ENCODE measurements at regions not wholly inside any gene's neighbourhood (a gene's known extent, or its start where the extent isn't known, plus 50 kb on each side); places are given as distances from the start of the nearest gene placed in this dataset.

GRCh38 chr7:45240926-45241325, 83.3 kb downstream of the RAMP3 start:
- no peak for DNase-seq (ENCODE audit: low read depth)
- no peak overlapping the region for H3K4me3 ChIP-seq (ENCODE audit: control insufficient read depth, low read depth, low read length)
- TF ChIP-seq, protein P1, sequence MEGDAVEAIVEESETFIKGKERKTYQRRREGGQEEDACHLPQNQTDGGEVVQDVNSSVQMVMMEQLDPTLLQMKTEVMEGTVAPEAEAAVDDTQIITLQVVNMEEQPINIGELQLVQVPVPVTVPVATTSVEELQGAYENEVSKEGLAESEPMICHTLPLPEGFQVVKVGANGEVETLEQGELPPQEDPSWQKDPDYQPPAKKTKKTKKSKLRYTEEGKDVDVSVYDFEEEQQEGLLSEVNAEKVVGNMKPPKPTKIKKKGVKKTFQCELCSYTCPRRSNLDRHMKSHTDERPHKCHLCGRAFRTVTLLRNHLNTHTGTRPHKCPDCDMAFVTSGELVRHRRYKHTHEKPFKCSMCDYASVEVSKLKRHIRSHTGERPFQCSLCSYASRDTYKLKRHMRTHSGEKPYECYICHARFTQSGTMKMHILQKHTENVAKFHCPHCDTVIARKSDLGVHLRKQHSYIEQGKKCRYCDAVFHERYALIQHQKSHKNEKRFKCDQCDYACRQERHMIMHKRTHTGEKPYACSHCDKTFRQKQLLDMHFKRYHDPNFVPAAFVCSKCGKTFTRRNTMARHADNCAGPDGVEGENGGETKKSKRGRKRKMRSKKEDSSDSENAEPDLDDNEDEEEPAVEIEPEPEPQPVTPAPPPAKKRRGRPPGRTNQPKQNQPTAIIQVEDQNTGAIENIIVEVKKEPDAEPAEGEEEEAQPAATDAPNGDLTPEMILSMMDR (conservative IDR thresholded peaks at IDR 0.05; ENCODE audit: control insufficient read depth, insufficient read depth, low read depth, low read length) = no peak

GRCh38 chr7:45241339-45242109, 83.9 kb downstream of the RAMP3 start:
- DNase-seq (ENCODE audit: low read depth) = no peak
- TF ChIP-seq, protein P1 (conservative IDR thresholded peaks at IDR 0.05; ENCODE audit: control insufficient read depth, insufficient read depth, low read depth, low read length) = no peak
- no peak overlapping the region for H3K4me3 ChIP-seq (ENCODE audit: control insufficient read depth, low read depth, low read length)

DNA sequence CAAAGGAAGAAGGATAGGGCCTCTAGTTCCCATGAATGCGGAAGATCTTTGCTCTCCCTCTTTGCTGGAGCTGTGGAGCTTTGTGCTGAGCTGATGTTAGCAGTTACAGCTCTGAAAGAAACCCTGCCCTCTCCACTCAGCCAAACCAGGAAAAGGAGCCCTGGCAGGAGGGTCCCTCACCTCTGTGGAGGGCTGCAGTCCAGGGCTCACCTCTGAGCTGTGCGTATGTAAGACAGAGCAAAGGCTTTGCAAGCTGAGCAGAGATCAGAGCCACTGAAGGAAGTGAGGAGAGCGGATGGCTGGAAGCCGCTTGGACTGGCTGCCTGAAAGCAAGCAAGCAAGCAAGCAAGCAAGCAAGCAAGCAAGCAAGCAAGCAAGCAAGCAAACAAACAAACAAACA, 84.7 kb downstream of the RAMP3 start:
- DNase-seq (ENCODE audit: low read depth) = no peak
- H3K4me3 ChIP-seq (ENCODE audit: control insufficient read depth, low read depth, low read length) = no peak overlapping the region

DNA sequence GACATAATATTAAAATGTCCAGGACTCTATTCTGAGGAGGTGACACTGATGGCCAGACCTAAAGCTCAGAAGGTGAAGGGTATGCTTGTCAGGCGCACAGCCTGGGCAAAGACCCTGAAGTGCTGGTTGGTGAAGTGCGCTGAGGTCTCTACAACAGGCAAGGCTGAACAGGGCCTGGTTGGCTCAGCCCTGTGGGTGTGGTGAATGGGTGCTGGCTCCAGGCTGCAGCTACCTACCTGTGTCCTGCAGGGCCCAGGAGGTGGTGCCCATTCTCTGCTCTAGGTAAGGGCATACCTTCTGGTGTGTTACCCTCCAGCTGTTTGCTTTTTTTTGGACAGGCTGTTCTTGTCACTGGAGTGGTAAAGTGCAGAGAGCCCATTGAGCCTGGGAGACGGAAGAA, 85.1 kb downstream of the RAMP3 start:
- TF ChIP-seq, protein P1 (conservative IDR thresholded peaks at IDR 0.05; ENCODE audit: control insufficient read depth, insufficient read depth, low read depth, low read length) = no peak
- H3K4me3 ChIP-seq (ENCODE audit: control insufficient read depth, low read depth, low read length) = no peak overlapping the region
- DNase-seq (ENCODE audit: low read depth) = no peak

More for the DNA sequence above, 84.7 kb downstream of the RAMP3 start:
- TF ChIP-seq, protein P1 (conservative IDR thresholded peaks at IDR 0.05; ENCODE audit: control insufficient read depth, insufficient read depth, low read depth, low read length) = no peak

GRCh38 chr7:45244981-45245380, 87.4 kb downstream of the RAMP3 start:
- TF ChIP-seq, protein P1 (conservative IDR thresholded peaks at IDR 0.05; ENCODE audit: control insufficient read depth, insufficient read depth, low read depth, low read length) = no peak
- DNase-seq (ENCODE audit: low read depth) = no peak
- H3K4me3 ChIP-seq (ENCODE audit: control insufficient read depth, low read depth, low read length) = no peak overlapping the region

DNA sequence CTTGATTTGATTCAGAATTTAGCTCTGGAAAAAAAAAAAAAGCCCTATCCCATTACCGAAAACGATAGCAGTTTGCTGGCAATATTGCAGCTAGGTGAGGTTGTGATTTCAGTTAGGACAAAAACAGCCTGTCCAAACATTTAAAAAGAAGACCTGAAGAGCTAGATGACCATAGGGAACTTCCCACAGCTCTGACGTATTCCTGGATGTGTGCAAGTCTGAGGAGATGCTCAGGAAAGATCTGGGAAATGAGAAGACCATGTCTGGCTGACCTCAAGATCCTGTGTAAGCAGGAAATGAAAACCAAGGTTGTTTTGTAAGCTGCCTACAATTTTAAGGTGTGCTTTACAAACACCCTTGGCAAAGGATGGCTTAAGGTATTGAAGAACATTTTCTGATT, 88.7 kb downstream of the RAMP3 start:
- TF ChIP-seq, protein P1 (conservative IDR thresholded peaks at IDR 0.05; ENCODE audit: control insufficient read depth, insufficient read depth, low read depth, low read length) = no peak
- no peak for DNase-seq (ENCODE audit: low read depth)
- H3K4me3 ChIP-seq (ENCODE audit: control insufficient read depth, low read depth, low read length) = no peak overlapping the region

Data from fibroblast of mammary gland (primary cell).